ENCODE measurements at regions not wholly inside any gene's neighbourhood (a gene's known extent, or its start where the extent isn't known, plus 50 kb on each side); places are given as distances from the start of the nearest gene placed in this dataset.
"Not testable (repeated sequence)": the region's sequence is repeated elsewhere in the genome, so short reads cannot be mapped to it uniquely, and the experiment has no call there.

DNA sequence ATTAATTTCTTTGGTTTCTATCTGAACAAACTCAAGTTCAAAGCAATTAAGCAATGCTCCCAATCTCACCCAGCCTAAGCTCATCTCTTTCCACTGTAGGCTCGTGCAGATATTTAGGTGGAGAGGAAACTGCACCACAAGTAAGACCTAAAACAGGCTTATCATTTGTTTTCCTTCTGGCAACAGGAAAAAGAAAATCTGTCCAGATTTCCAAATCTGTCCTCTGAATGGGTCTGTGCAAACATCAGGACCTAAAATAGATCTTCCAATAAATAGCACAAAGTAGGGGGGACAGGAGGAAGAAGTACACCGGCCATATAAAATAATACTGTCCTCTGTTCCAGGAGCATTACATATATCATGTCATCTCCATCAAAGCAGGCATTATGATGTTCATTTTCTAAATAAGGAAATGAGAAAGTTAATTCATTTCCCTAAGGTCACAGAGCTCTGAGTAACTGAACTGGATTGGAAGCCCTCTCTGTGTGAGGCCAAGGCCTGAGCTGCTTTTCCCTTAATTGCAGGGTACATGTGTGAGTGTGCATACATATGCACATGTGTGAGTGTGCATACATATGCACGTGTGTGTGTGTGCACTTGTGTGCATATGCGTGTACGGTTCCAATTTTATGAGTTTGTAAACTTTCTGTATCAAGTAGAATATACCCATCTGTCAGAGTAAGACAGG, 92.8 kb upstream of the PARD3 start:
- DNase-seq (ENCODE audit: low read depth in 3 of 3), result no peak

DNA sequence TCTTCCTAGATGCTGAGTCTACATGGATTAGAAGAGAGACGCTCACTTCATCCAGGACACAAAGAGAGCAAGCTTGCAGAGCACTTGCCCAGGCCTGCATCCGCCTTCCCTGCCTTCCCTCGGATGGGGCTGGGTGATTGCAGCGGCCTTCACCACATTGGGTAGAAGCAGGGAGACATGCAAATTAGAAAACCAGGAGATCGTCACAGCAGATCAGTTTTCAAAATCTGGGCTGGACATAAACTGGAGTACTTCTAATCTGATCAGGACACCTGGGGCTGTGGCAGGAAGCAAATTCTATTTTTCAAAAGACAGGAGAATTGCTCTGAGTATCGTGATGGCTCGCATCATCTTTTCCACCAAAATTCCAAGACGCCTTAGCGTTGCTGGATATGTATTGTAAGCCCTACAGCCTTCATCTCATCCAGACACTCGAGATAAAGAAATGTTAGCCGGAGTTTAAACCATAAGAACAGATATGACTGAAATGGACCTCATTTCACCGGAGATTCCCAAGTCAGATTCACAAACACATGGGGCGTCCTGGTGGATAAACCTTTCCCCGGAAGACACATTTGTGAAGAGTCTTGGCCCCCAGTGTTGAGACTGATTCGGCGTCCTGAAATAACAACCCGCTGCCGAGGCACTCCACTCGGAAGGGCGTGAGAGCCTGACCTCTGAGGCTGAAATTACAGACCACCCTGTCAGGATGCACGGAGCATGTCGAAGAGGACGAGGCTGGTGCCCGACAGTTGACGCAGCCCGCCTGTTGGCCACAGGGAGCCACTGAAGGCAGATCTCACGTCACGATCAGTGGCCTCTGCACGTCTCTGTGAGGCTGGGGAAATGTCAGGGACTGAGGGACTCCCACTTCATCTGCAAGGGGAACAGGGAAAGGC, 91.2 kb upstream of the PARD3 start:
- no peak for DNase-seq (ENCODE audit: low read depth in 3 of 3)

DNA sequence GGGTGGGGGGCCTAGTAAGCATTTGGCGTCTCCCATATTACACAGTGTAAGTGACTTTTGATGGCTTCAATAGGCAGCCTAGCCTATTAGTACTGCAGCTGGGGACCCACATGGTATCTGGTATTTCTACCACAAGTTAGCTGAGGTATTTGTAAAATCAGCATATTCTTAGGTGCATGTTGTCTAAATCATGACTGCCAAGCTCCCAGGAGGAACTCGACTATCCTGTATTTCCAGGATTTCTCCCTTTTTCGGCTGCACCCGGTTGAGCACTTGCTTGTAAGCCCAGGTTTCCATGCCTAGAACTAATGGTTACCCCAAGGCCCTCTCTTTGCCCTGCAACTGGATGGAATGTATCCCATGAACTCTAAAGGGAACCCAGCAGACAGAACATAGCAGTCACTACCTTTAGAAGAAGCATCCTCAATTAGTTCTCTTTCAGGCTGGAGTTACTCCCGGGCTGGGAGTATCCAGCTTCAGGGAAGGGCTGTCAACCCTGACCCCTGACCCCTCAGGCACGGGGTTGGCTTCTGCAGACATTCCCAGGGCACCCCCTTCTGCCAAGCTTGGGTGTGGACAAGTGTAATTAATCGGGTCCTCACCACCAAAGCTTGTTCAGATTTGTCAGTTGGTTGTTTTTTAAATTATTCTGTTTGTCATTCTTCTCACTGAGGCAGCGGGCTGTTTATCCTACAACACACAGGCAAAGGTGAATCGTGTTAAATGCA, 90.3 kb upstream of the PARD3 start:
- no peak for DNase-seq (ENCODE audit: low read depth in 3 of 3)

DNA sequence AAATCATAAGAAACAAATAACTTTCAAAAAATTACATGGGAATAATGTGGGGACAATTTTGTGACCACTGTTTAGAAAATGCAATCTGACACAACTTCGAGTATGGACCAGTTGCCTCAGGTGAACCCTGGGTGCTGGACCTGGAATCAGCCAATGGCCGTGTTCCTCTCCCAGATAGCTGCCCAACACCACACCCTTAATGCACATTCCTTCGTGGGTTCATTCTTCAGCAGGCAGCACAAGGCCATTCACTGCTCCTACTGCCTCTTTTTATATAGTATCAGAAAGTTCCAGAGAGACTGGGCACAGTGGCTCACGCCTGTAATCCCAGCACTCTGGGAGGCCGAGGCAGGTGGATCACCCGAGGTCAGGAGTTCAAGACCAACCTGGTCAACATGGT, 89.1 kb upstream of the PARD3 start:
- no peak for DNase-seq (ENCODE audit: low read depth in 3 of 3)

DNA sequence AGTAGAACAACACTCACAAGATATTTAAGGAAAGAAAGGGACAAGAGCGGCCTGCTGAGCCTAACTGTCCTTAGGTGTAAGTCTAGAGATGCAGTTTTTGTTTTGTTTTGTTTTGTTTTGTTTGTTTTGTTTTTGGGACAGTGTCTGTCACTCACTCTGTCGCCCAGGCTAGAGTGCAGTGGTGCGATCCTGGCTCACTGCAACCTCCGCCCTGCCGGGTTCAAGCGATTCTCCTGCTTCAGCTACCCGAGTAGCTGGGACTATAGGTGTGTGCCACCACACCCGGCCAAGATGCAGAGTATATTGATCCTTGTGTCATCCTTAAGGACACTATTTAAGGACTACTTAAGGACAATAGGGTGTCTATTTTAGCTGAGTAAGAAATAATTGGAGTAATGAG, 84.1 kb upstream of the PARD3 start:
- no peak for DNase-seq (ENCODE audit: low read depth in 3 of 3)

DNA sequence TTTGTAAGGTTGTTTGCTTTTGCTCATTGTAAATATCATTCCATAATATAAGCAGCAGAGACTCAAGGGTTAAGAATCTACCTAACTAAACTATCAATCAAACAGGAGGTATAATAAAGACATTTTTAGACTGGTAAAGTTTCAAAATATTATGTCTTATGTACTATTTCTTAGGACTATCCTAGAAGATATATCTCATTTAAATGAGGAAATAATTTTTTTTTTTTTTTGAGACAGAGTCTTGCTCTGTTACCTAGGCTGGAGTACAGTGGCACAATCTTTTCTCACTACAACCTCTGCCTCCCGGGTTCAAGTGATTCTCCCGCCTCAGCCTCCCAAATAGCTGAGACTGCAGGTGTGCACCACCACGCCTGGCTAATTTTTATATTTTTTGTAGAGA, 80.9 kb upstream of the PARD3 start:
- DNase-seq (ENCODE audit: low read depth in 3 of 3), result no peak

DNA sequence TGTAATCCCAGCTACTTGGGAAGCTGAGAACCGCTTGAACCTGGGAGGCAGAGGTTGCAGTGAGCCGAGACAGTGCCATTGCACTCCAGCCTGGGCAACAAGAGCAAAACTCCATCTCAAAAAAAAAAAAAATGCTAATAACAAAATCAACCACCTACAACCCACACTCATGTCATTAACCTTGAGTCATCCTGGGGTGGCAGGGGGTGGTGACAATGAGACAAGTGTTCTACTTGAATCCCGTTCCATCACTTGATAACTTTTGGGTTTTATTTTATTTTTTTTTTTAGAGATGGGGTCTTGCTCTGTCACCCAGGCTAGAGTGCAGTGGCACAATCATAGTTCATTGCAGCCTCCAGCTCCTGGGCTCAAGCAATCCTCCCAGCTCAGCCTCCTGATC, 80.0 kb upstream of the PARD3 start:
- DNase-seq (ENCODE audit: low read depth in 3 of 3), result not testable (repeated sequence)

DNA sequence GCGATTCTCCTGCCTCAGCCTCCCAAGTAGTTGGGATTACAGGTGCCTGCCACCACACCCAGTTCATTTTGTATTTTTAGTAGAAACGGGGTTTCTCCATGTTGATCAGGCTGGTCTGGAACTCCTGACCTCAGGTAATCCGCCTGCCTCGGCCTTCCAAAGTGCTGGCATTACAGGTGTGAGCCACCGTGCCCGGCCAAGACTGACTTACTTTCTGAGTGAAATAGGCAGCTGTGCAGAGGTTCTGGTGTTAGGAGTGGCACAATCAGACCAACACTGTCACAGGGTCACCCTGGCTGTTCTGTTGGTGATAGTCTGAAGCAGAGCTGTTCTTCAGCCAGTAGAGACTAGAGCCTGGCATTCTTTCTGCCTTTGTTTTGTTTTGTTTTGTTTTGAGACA, 77.4 kb upstream of the PARD3 start:
- not testable (repeated sequence) for DNase-seq (ENCODE audit: low read depth in 3 of 3)

DNA sequence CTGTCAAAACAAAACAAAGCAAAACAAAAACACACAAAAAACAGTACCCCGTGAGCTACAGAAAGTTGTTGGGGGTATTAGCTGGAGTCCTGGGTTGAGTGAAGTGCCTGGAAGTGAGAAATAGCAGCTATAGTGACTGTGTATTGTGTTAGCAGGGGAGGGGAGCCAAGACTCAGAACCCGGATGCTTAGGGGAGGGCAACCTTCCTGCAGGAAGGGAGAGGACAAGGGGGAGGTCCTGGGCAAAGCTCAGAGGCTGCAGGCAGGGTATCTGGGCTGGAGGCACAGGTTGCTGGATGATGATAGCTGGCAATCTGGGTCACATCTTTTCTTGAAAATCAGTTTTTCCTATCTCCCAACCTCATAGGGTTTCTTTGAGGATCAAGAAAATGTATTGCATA, 75.8 kb upstream of the PARD3 start:
- DNase-seq (ENCODE audit: low read depth in 3 of 3), result no peak

DNA sequence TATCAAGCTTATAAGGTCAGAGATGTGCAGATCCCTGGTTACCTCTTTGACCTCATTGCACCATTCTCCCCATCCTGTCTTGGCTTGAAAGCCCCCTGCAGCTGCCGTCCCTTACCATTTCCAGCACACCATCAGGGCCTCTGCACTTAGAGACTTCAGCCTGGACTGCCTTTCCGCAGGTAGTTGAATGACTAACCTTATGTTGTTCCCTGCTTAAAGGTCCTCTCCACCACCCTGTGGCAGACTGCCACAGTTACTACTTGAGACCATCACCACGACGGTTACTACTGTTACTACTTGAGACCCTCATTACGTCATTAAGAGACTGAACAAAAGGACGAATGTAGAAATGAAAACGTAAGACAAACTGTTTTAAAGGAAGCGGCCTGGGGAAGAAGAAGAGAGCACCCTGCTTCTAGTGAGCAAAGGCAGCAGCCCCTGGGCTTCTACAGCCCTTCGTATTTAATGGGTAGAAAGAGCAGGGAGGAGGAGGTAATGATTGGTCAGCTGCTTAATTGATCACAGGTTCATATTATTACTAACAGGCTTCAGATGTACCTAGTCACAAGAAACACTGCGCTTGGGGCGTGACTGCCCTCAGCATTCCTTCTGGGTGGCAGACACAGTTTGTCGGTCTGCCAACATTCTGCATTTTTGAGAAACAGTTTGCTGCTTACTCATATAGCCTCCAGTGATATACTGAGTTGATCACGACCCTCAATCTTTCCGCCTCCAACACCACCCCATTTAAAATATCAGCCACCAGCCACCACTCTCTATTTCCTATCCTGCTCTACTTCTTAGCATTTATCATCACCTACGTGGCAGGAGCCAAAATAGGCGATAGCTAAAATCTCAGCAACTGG, 74.1 kb upstream of the PARD3 start:
- no peak for DNase-seq (ENCODE audit: low read depth in 3 of 3)

DNA sequence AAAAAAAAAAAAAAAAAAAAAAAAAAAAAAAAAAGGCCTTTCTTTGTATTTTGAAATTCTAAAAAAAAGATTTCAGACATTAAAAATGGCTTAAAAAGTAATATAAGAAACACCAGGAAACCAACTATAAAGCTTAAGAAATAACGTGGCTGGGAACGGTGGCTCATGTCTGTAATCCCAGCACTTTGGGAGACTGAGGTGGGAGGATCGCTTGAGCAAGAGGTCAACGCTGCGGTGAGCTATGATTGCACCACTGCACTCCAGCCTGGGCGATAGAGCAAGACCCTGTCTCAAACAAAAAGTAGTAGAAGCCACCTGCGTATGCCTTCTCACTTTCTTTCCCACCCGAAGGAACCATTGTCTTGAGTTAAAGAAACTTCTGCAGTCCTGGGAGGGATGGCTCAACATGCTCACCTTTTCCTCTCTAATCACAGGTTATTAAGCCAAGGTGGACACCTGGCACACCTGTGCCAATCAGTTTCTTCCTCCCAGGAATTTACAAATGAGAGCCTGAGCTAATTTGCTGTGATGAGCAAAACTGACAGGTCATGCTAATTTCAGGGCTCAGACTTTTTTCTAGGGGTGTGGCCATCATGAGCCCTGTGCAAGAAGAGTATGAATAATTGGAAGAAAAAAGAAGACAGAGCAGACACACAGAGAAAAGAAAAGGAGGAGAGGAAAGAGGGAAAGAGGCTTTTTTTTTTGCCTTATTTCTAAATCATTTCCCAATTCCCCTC, 72.0 kb upstream of the PARD3 start:
- DNase-seq (ENCODE audit: low read depth in 3 of 3), result no peak

DNA sequence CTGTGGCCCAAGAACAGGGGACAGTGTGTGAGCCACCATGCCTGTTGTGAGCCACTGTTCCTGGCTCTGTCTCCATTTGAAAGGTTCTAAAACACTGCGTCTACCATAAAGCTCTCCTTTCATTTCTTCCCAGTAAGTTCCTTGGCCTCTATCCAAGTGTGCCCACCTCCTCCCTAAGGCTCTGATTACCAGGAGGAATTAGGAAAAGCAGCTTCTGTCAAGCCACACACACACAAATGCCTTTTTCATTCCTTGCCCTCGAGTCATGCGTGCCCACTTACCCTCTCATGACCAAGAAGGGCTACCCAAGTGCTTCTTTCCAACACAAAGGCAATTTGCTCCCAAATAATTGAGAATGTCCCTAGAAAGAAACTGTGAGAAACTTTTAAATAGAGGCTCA, 70.8 kb upstream of the PARD3 start:
- no peak for DNase-seq (ENCODE audit: low read depth in 3 of 3)

DNA sequence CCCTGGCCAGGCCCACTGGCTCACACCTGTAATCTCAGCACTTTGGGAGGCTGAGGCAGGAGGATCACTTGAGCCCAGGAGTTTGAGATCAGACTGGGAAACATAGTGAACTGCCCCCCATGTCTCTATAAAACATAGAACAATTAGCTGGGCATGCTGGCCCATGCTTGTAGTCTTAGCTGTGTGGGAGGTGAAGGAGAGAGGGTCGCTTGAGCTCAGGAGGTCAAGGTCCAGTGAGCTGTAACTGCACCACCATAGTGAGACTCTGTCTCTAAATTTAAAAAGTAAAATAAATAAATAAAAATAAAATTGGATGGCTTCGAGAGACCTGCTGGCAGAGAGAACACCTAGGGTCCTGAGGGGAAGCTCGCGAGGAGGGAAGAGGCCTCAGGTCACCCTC, 69.9 kb upstream of the PARD3 start:
- DNase-seq (ENCODE audit: low read depth in 3 of 3), result no peak

DNA sequence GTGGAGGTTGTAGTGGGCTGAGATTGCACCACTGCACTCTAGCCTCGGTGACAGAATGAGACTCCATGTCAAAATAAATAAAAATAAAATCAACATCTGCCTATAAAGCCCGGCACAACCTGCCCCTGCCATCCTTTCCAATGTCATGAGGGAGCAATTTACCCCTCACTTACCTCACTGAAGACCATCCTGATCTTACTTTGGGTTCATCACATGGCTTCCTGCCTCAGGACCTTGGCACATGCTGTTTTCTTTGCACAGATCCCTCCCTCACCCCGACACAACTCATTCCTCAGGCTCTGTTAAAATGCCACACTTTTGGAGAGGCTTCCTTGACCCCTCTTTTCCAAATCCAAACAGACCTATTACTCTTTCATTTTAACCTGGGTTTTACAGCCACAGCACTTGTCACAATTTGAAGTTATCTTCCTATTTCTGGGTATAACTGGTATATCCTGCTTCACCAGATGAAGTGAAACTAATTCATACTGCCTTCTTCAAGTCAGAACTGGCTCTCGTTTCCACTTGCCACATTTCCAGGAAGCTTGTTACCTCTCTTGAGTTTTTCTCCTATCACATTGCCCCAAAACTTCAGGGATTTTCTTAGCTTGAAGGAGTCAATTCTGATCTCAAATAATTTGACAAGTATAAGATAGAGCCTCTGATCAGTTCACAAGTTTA, 69.3 kb upstream of the PARD3 start:
- DNase-seq (ENCODE audit: low read depth in 3 of 3), result no peak

DNA sequence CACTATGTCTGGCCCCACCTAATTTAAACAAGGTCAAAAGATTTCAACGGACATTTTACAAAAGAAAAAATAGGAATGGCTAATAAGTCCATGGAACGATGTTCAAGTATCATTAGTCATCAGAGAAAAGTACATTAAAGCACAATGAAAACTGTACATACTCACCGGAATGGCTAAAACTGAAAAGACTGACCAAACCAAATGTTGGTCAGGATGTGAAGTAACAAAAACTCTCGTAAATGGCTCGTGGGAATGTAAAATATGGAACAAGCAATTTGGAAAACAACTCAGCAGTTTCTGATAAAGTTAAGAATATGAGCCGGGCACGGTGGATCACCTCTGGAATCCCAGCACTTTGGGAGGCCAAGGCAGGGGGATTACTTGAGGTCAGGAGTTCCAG, 65.7 kb upstream of the PARD3 start:
- no peak for DNase-seq (ENCODE audit: low read depth in 3 of 3)

DNA sequence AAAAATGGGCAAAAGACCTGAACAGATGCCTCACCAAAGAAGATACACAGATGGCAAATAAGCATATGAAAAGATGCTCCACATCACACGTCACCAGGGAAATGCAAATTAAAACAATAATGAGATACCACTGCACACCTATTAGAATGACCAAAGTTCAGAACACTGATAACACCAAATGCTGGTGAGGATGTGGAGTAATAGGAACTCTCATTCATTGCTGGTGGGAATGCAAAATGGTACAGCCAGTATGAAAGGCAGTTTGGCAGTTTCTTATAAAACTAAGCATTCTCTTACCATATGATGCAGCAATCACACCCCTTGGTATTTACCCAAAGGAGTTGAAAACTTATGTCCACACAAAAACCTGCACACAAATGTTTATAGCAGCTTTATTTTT, 63.6 kb upstream of the PARD3 start:
- DNase-seq (ENCODE audit: low read depth in 3 of 3), result not testable (repeated sequence)

DNA sequence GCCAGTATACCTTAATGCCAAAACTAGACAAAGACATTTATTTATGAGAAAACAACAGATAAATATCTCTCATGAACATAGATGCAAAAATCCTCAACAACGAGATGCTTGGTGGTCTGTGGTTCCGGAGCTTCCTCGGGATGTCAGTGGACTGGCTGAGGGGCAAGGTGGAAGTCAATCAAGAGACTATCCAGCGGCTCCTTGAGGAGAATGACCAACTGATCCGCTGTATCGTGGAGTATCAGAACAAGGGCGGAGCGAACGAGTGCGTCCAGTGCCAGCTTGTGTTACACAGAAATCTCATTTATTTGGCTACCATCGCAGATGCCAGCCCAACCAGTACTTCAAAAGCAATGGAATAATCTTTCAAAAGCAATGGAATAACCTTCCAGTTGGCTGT, 60.0 kb upstream of the PARD3 start:
- DNase-seq (ENCODE audit: low read depth in 3 of 3), result no peak

DNA sequence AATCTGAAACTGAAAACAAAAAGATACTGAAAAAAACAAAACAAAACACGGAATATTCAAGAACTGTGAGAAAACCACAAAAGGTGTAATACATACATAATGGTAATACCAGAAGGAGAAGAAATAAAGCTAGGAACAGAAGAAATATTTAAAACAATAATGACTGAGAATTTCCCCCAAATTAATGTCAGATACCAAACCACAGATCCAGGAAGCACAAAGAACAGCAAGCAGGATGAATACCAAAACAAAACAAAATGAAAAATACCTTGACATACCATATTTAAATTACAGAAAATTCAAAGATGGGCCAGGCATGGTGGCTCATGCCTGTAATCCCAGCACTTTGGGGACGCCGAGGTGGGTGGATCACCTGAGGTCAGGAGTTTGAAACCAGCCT, 57.7 kb upstream of the PARD3 start:
- DNase-seq (ENCODE audit: low read depth in 3 of 3), result no peak

DNA sequence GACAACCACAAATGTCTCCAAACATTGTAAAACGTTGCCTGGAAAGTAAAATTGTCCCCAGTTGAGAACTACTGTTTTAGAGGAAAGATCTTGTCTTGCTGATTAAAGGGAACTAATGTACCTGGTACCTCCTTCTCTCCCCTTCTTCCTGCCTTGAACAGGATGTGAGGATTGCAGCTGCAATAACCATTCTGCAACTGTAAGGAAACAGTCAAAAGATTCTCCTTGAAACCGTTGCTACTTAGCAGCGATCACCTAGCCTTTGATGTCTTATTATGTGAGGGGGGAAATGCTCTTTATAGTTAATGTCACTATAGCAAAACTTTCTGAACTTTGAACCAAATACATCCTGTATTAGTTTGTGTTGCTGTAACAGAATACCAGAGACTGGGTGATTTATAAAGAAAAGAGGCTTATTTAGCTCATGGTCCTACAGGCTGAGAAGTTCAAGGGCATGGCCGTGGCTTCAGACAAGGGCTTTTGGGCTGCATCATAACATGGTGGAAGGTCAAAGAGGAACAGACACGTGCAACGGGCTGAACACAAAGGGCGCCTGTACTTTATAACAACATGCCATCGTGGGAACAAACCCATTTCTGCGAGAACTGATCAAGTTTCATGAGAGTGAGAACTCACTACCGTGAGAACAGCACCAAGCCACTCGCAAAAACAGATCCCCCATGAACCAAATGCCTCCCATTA, 54.2 kb upstream of the PARD3 start:
- DNase-seq (ENCODE audit: low read depth in 3 of 3), result no peak

DNA sequence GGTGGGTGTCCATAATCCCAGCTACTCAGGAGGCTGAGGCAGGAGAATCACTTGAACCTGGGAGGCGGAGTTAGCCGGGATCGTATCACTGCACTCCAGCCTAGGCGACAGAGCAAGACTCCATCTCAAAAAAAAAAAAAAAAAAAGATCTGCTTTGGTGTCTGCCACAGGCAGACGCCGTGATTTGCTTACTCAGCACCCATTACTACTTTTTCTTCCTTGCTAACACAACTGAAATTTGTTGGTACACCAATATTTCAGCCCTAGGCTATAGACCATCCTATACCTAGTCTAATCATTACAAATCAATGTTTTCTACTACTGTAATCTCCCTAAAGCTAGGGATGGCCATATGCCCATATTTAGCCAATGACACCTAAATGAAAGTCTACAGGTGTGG, 53.5 kb upstream of the PARD3 start:
- no peak for DNase-seq (ENCODE audit: low read depth in 3 of 3)

All from stimulated activated CD4-positive, alpha-beta T cell treated with anti-CD3 and anti-CD28 coated beads, TNF-alpha, amount 100 ng/mL, for 48 hours (primary cell).